Fibroblast of pulmonary artery (primary cell): ENCODE measurements at regions not wholly inside any gene's neighbourhood (a gene's known extent, or its start where the extent isn't known, plus 50 kb on each side); places are given as distances from the start of the nearest gene placed in this dataset.
A peak's percentile ranks its signal among the peaks of the same experiment; 100 is the strongest.

Source experiments
- DNase-seq: peaks from one replicate; pipeline ENCODE4 v3.0.0-alpha.2; 2010; ENCODE audit warnings: low read depth
- H3K4me3 ChIP-seq: replicated peaks from 2 replicates; pipeline ENCODE4 v1.5.1; 2011; ENCODE audit warnings: low read depth, mild to moderate bottlenecking, control low read depth, low read length, moderate library complexity
- CTCF ChIP-seq: IDR thresholded peaks from 2 replicates; pipeline ENCODE4 v1.5.1; 2011; ENCODE audit warnings: mild to moderate bottlenecking, control low read depth, low read length, inconsistent platforms; ENCODE audit errors: missing control alignments

GRCh38 chr16:74232806-74233465 lies 63.7 kb upstream of the PSMD7 start:
- H3K4me3 ChIP-seq, result no peak overlapping the region
- no peak for DNase-seq
- no peak for TF ChIP-seq CTCF

GRCh38 chr16:74230126-74230525 lies 66.5 kb upstream of the PSMD7 start:
- no peak for DNase-seq
- no peak for TF ChIP-seq CTCF
- H3K4me3 ChIP-seq, result no peak overlapping the region

GRCh38 chr16:74226338-74226954 lies 70.2 kb upstream of the PSMD7 start:
- peak; percentile 55 for TF ChIP-seq CTCF
- peak; percentile 40 for DNase-seq
- no peak overlapping the region for H3K4me3 ChIP-seq

GRCh38 chr16:74224828-74225612 lies 71.6 kb upstream of the PSMD7 start:
- TF ChIP-seq CTCF, result no peak
- peak; percentile 80 for DNase-seq
- no peak overlapping the region for H3K4me3 ChIP-seq

GRCh38 chr16:74221828-74222227 lies 74.8 kb upstream of the PSMD7 start:
- no peak overlapping the region for H3K4me3 ChIP-seq
- DNase-seq, result no peak
- TF ChIP-seq CTCF, result no peak

- no peak overlapping the region for H3K4me3 ChIP-seq
- DNase-seq, result no peak
- no peak for TF ChIP-seq CTCF
These were observed 76.9 kb upstream of the PSMD7 start for GRCh38 chr16:74219706-74220105.
